Fibroblast of lung (primary cell): ENCODE measurements at regions not wholly inside any gene's neighbourhood (a gene's known extent, or its start where the extent isn't known, plus 50 kb on each side); places are given as distances from the start of the nearest gene placed in this dataset.
"Not testable (repeated sequence)": the region's sequence is repeated elsewhere in the genome, so short reads cannot be mapped to it uniquely, and the experiment has no call there.

Experiments used
- DNase-seq, 2 donors: peaks; one replicate each; pipeline versions ENCODE4 v3.0.0 to v3.0.0-alpha.2; 2010; ENCODE audit warnings: low read depth in 2 of 2
- H2AFZ ChIP-seq: 2 replicates; pipeline ENCODE4 v1.5.1; 2012; ENCODE audit warnings: low read length, control low read depth, inconsistent platforms
- H3K27ac ChIP-seq: 2 replicates; pipeline ENCODE4 v1.5.1; 2011; ENCODE audit warnings: low read length, control low read depth; ENCODE audit not compliant: insufficient read depth
- H3K27me3 ChIP-seq: 2 replicates; pipeline ENCODE4 v1.5.1; 2011; ENCODE audit warnings: mild to moderate bottlenecking, low read length; ENCODE audit not compliant: control insufficient read depth, insufficient read depth
- H3K36me3 ChIP-seq: 2 replicates; pipeline ENCODE4 v1.5.1; 2011; ENCODE audit warnings: low read length; ENCODE audit not compliant: control insufficient read depth, insufficient read depth
- H3K4me1 ChIP-seq: 2 replicates; pipeline ENCODE4 v1.5.1; 2011; ENCODE audit warnings: low read length; ENCODE audit not compliant: control insufficient read depth, insufficient read depth; ENCODE audit errors: extremely low read depth
- H3K4me2 ChIP-seq: 2 replicates; pipeline ENCODE4 v1.5.1; 2011; ENCODE audit warnings: low read length, control low read depth; ENCODE audit not compliant: insufficient read depth; ENCODE audit errors: extremely low read depth
- H3K4me3 ChIP-seq, 4 experiments: fragments of 200-600 bp in 1 of 4; sonication (generic) in 1 of 4; replicated peaks in 1 of 4; 2 replicates each; pipeline ENCODE4 v1.5.1; 2011 to 2016; ENCODE audit warnings: low read length in 4 of 4, low read depth in 3 of 4, mild to moderate bottlenecking in 3 of 4, control low read depth in 2 of 4, inconsistent platforms in 1 of 4, mixed read lengths in 1 of 4; ENCODE audit not compliant: insufficient read depth in 1 of 4; ENCODE audit errors: control extremely low read depth in 1 of 4
- H3K79me2 ChIP-seq: 2 replicates; pipeline ENCODE4 v1.5.1; 2012; ENCODE audit warnings: mild to moderate bottlenecking, low read length, inconsistent platforms; ENCODE audit not compliant: control insufficient read depth, insufficient read depth
- H3K9ac ChIP-seq: 2 replicates; pipeline ENCODE4 v1.5.1; 2011; ENCODE audit warnings: mild to moderate bottlenecking, low read length, control low read depth; ENCODE audit not compliant: insufficient read depth
- H3K9me3 ChIP-seq: 2 replicates; pipeline ENCODE4 v1.5.1; 2012; ENCODE audit warnings: low read depth, low read length; ENCODE audit not compliant: control insufficient read depth, insufficient read depth
- H4K20me1 ChIP-seq: 2 replicates; pipeline ENCODE4 v1.5.1; 2011; ENCODE audit warnings: low read length; ENCODE audit not compliant: control insufficient read depth, insufficient read depth; ENCODE audit errors: extremely low read depth
- EZH2 ChIP-seq: IDR thresholded peaks from 2 replicates; pipeline ENCODE4 v1.5.1; 2012; ENCODE audit warnings: low read length, control low read depth, mild to moderate bottlenecking; ENCODE audit errors: missing control alignments
- TF ChIP-seq, protein P1 (sequence below), 2 donors: IDR thresholded peaks in 1 of 2; conservative IDR thresholded peaks in 1 of 2; 1 replicate in 1 of 2; 2 replicates in 1 of 2; pipeline ENCODE4 v1.5.1; 2011 to 2012; ENCODE audit warnings: low read length in 2 of 2, control low read depth in 1 of 2, inconsistent platforms in 1 of 2, low read depth in 1 of 2, mild to moderate bottlenecking in 1 of 2

DNA sequence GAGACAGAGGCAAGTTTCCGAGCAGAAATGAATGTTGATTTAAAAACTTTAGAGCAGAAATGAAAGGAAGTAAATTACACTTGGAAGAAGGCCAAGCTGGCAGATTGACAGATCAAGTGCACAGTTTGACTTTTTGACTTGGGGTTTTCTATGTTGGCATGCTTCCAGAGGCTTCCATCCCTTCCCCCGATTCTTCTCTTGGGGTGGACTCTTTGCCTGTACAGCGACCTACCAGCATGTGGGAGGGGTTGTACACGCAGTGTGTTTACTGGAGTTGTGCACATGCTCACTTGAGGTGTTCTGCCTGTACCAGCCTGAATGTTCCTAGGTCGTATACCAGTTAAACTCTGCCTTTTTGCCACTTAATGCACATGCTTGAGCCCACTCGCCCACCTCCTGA, 701.5 kb upstream of the GBE1 start:
- no peak for DNase-seq
- Histone ChIP-seq H3K9me3 (no peaks in the 10 kb centered on the region), H3K9ac (no peak overlapping the region), H3K4me1 (no peaks in the 10 kb centered on the region), H3K79me2 (no peaks in the 10 kb centered on the region), H3K4me2 (no peak overlapping the region), H3K36me3 (no peaks in the 10 kb centered on the region), H3K4me3 (no peak overlapping the region), H4K20me1 (no peaks in the 10 kb centered on the region), H3K27me3 (no peaks in the 10 kb centered on the region), H2AFZ (no peak overlapping the region), H3K27ac (no peak overlapping the region)
- TF ChIP-seq, protein P1, sequence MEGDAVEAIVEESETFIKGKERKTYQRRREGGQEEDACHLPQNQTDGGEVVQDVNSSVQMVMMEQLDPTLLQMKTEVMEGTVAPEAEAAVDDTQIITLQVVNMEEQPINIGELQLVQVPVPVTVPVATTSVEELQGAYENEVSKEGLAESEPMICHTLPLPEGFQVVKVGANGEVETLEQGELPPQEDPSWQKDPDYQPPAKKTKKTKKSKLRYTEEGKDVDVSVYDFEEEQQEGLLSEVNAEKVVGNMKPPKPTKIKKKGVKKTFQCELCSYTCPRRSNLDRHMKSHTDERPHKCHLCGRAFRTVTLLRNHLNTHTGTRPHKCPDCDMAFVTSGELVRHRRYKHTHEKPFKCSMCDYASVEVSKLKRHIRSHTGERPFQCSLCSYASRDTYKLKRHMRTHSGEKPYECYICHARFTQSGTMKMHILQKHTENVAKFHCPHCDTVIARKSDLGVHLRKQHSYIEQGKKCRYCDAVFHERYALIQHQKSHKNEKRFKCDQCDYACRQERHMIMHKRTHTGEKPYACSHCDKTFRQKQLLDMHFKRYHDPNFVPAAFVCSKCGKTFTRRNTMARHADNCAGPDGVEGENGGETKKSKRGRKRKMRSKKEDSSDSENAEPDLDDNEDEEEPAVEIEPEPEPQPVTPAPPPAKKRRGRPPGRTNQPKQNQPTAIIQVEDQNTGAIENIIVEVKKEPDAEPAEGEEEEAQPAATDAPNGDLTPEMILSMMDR (conservative IDR thresholded peaks at IDR 0.05 in 1 of 2, IDR thresholded peaks at IDR 0.05 in 1 of 2; ENCODE audit: low read depth in 1 of 2, low read length in 2 of 2): no peak
- TF ChIP-seq EZH2: no peak

DNA sequence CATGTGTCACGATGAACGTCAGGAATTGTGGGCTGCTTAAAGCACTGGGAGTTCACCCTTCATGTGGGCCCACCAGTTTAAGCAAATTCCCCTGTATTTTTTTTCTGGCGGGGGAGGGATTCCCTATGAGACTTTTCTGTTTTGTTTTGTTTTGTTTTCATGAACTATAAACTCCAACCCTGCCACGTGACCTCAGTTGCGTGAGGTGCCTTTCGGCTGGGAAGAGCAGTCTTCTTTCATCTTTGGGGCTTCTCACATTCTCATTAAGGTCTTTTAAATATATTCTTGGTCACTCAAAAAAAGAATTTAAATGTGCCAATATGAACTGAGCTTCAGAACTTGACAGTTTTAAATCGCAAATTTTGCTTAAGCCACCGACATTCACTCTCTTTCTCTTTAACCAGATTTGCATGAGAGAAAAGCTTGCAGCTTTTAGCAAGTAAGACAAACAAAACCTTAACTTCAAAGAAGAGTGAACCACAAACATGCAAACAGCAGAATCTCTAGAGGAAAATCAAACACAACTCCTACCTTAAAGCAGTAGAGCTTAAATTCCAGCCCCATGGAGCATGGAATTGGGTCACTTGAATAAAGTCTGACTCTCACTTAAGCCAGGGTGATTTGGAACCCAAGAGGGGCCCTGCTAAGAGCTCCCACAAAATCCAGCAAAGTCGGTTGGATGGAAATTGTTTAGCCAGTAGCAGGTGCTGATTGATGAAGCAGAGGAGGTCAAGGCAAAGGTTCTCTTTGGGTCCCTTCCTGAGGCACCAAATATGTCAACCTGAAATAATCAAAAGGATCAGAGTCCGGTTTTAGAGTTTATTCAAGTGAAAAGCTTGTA, 699.8 kb upstream of the GBE1 start:
- Histone ChIP-seq H3K4me2 (no peak overlapping the region), H2AFZ (no peak overlapping the region), H3K4me1 (no peaks in the 10 kb centered on the region), H3K79me2 (no peaks in the 10 kb centered on the region), H3K9ac (no peak overlapping the region), H3K36me3 (no peaks in the 10 kb centered on the region), H3K4me3 (no peak overlapping the region), H3K9me3 (no peaks in the 10 kb centered on the region), H3K27ac (no peak overlapping the region), H3K27me3 (no peaks in the 10 kb centered on the region), H4K20me1 (no peaks in the 10 kb centered on the region)
- DNase-seq: no peak
- TF ChIP-seq, protein P1 (conservative IDR thresholded peaks at IDR 0.05 in 1 of 2, IDR thresholded peaks at IDR 0.05 in 1 of 2; ENCODE audit: low read depth in 1 of 2, low read length in 2 of 2): no peak

DNA sequence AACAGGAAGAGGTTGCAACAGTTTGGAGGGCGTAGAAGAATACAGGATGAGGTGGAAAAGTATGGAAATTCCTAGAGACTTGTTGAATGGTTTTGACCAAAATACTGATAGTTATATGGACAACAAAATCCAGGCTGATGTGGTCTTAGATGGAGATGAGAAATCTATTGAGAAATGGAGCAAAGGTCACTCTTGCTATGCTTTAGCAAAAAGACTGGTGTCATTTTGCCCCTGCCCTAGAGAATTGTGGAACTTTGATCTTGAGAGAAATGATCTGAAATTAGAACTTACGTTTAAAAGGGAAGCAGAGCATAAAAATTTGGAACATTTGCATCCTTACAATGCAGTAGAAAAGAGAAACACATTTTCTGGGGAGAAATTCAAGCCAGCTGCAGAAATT, 686.9 kb upstream of the GBE1 start:
- no peaks in the 10 kb centered on the region for H3K79me2 ChIP-seq
- H3K4me2 ChIP-seq: no peak overlapping the region
- H4K20me1 ChIP-seq: no peaks in the 10 kb centered on the region
- H3K4me3 ChIP-seq: no peak overlapping the region
- H2AFZ ChIP-seq: no peak overlapping the region
- H3K4me1 ChIP-seq: no peaks in the 10 kb centered on the region
- H3K36me3 ChIP-seq: no peaks in the 10 kb centered on the region
- H3K9me3 ChIP-seq: no peaks in the 10 kb centered on the region
- no peak for DNase-seq
- H3K27ac ChIP-seq: no peak overlapping the region
- TF ChIP-seq EZH2: no peak
- TF ChIP-seq, protein P1 (conservative IDR thresholded peaks at IDR 0.05 in 1 of 2, IDR thresholded peaks at IDR 0.05 in 1 of 2; ENCODE audit: low read depth in 1 of 2, low read length in 2 of 2): no peak
- H3K27me3 ChIP-seq: no peaks in the 10 kb centered on the region
- H3K9ac ChIP-seq: no peak overlapping the region

DNA sequence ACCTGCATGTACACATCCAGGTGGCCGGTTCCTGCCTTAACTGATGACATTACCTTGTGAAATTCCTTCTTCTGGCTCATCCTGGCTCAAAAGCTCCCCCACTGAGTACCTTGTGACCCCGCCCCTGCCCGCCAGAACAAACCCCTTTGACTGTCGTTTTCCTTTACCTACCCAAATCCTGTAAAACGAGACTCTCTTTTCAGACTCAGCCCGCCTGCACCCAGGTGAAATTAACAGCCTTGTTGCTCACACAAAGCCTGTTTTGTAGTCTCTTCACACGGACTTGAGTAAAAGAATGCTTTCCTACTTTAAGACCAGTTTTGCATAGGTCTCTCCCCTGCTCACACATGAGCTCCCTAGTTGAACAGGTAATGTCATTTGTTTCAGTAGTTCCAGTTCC, 667.4 kb upstream of the GBE1 start:
- not testable (repeated sequence) for H3K9ac ChIP-seq, DNase-seq, H3K79me2 ChIP-seq, H3K4me3 ChIP-seq, H3K4me1 ChIP-seq, H3K9me3 ChIP-seq, H3K36me3 ChIP-seq, H4K20me1 ChIP-seq, H2AFZ ChIP-seq, H3K27me3 ChIP-seq, H3K4me2 ChIP-seq, H3K27ac ChIP-seq
